ENCODE measurements at regions not wholly inside any gene's neighbourhood (a gene's known extent, or its start where the extent isn't known, plus 50 kb on each side); places are given as distances from the start of the nearest gene placed in this dataset.

DNA sequence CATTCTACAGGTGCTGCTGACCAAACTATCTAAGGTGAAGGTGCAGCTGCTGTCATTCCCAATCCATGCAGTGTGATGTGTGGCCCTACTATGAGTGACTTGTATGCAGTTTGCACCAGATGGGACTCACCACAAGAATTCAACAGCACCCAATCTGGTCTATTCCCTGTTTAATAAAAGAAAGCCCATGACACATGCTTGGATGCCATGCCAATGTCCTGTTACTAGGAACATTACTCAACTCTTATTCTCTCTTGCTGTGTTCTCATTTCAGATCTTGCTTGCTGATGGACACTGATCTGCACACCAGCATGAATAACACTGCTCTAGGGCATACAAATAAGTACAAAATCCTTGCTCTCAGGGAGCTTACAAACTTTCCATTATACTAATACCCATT lies 221.6 kb upstream of the CDYL start:
- Histone ChIP-seq H2AFZ (ENCODE audit: low read length) (no peak overlapping the region), H3K36me3 (ENCODE audit: insufficient read depth, low read length) (no peaks in the 10 kb centered on the region), H3K4me1 (ENCODE audit: insufficient read depth, low read length, poor library complexity, severe bottlenecking) (no peaks in the 10 kb centered on the region), H3K4me2 (ENCODE audit: low read length) (no peak overlapping the region), H3K27ac (ENCODE audit: low read depth, low read length, poor library complexity, severe bottlenecking) (no peak overlapping the region), H3K9me3 (ENCODE audit: low read length) (no peaks in the 10 kb centered on the region), H4K20me1 (ENCODE audit: insufficient read depth, low read length) (no peaks in the 10 kb centered on the region), H3K79me2 (ENCODE audit: insufficient read depth, low read depth, low read length) (no peaks in the 10 kb centered on the region), H3K9me2 (ENCODE audit: insufficient read depth, low read length) (no peaks in the 10 kb centered on the region), H3K4me3 (ENCODE audit: low read depth, low read length, poor library complexity, severe bottlenecking) (no peak overlapping the region)
- ChIA-PET POLR2A (interaction anchor here (0.7 kb wide), 1 partner anchor 319 kb away, joined by 3 read pairs; no protein-coding TSS in a partner anchor), CTCF (ENCODE audit: unreplicated experiment) (no interaction called here)
- intact Hi-C loops (cut with micrococcal nuclease; ENCODE audit: unreplicated experiment), result no loop called here
- no TSS peak for BruUV-seq (replicated peaks)
- TF ChIP-seq EZH2phosphoT487 (IDR thresholded peaks at IDR 0.05; ENCODE audit: borderline replicate concordance, low read depth, low read length), result no peak
- TF ChIP-seq, protein P1, sequence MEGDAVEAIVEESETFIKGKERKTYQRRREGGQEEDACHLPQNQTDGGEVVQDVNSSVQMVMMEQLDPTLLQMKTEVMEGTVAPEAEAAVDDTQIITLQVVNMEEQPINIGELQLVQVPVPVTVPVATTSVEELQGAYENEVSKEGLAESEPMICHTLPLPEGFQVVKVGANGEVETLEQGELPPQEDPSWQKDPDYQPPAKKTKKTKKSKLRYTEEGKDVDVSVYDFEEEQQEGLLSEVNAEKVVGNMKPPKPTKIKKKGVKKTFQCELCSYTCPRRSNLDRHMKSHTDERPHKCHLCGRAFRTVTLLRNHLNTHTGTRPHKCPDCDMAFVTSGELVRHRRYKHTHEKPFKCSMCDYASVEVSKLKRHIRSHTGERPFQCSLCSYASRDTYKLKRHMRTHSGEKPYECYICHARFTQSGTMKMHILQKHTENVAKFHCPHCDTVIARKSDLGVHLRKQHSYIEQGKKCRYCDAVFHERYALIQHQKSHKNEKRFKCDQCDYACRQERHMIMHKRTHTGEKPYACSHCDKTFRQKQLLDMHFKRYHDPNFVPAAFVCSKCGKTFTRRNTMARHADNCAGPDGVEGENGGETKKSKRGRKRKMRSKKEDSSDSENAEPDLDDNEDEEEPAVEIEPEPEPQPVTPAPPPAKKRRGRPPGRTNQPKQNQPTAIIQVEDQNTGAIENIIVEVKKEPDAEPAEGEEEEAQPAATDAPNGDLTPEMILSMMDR (conservative IDR thresholded peaks at IDR 0.05; ENCODE audit: low read length), result no peak
- DNase-seq (ENCODE audit: low spot score), result no peak

DNA sequence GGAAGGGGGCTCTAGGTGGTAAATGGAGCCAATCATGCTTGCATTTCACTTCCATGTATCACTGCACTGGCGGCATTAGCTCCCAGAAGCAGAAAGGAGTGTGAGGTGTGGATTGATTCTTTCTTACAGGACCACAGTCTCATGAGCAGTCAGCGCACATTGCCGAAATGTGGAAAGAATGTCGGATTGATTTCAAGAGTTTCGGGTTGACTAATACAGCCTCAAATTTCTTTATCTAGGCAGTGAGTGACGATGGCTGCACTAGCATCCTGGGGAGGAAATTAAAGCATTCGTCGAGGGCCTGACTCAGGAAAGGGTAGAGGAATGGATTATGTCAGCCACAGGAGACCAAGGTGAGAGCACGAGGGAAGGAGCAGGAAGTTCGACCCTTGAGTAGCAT lies 222.8 kb upstream of the CDYL start:
- intact Hi-C loops (cut with micrococcal nuclease; ENCODE audit: unreplicated experiment), result no loop called here
- Histone ChIP-seq H3K79me2 (ENCODE audit: insufficient read depth, low read depth, low read length) (no peaks in the 10 kb centered on the region), H4K20me1 (ENCODE audit: insufficient read depth, low read length) (no peaks in the 10 kb centered on the region), H3K4me1 (ENCODE audit: insufficient read depth, low read length, poor library complexity, severe bottlenecking) (no peaks in the 10 kb centered on the region), H3K9me2 (ENCODE audit: insufficient read depth, low read length) (no peaks in the 10 kb centered on the region), H2AFZ (ENCODE audit: low read length) (no peak overlapping the region), H3K4me2 (ENCODE audit: low read length) (no peak overlapping the region), H3K4me3 (ENCODE audit: low read depth, low read length, poor library complexity, severe bottlenecking) (no peak overlapping the region), H3K36me3 (ENCODE audit: insufficient read depth, low read length) (no peaks in the 10 kb centered on the region), H3K9me3 (ENCODE audit: low read length) (no peaks in the 10 kb centered on the region), H3K27ac (ENCODE audit: low read depth, low read length, poor library complexity, severe bottlenecking) (no peak overlapping the region)
- CTCF ChIA-PET (ENCODE audit: unreplicated experiment), result no interaction called here
- POLR2A ChIA-PET, result no interaction called here
- TF ChIP-seq EZH2phosphoT487 (IDR thresholded peaks at IDR 0.05; ENCODE audit: borderline replicate concordance, low read depth, low read length), result no peak
- TF ChIP-seq, protein P1 (conservative IDR thresholded peaks at IDR 0.05; ENCODE audit: low read length), result no peak
- DNase-seq (ENCODE audit: low spot score), result no peak
- no TSS peak for BruUV-seq (replicated peaks)

DNA sequence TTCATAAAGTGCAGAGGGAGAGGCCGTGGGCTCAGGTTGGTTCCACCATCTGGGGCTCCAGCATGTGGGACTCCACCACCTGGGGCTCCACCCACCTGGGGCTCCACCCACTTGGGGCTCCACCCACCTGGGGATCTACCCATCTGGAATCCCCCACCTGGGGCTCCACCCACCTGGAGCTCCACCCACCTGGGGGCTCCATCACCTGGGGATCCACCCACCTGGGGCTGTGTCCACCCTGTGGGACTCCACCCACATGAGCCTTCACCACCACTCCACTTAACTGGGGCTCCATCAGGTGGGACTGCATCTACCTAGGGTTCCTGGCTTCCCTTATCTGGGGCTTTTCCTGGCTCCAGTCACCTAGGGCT lies 226.0 kb upstream of the CDYL start:
- H3K27ac ChIP-seq (ENCODE audit: low read depth, low read length, poor library complexity, severe bottlenecking), result no peak overlapping the region
- ChIA-PET CTCF (ENCODE audit: unreplicated experiment) (no interaction called here), POLR2A (no interaction called here)
- H3K79me2 ChIP-seq (ENCODE audit: insufficient read depth, low read depth, low read length), result no peaks in the 10 kb centered on the region
- intact Hi-C loops (cut with micrococcal nuclease; ENCODE audit: unreplicated experiment), result no loop called here
- H2AFZ ChIP-seq (ENCODE audit: low read length), result no peak overlapping the region
- no peaks in the 10 kb centered on the region for H4K20me1 ChIP-seq (ENCODE audit: insufficient read depth, low read length)
- TF ChIP-seq EZH2phosphoT487 (IDR thresholded peaks at IDR 0.05; ENCODE audit: borderline replicate concordance, low read depth, low read length), result no peak
- TF ChIP-seq, protein P1 (conservative IDR thresholded peaks at IDR 0.05; ENCODE audit: low read length), result no peak
- H3K9me3 ChIP-seq (ENCODE audit: low read length), result no peaks in the 10 kb centered on the region
- no peak for DNase-seq (ENCODE audit: low spot score)
- H3K4me1 ChIP-seq (ENCODE audit: insufficient read depth, low read length, poor library complexity, severe bottlenecking), result no peaks in the 10 kb centered on the region
- BruUV-seq (replicated peaks), result no TSS peak
- H3K36me3 ChIP-seq (ENCODE audit: insufficient read depth, low read length), result no peaks in the 10 kb centered on the region
- H3K9me2 ChIP-seq (ENCODE audit: insufficient read depth, low read length), result no peaks in the 10 kb centered on the region
- H3K4me2 ChIP-seq (ENCODE audit: low read length), result no peak overlapping the region
- H3K4me3 ChIP-seq (ENCODE audit: low read depth, low read length, poor library complexity, severe bottlenecking), result no peak overlapping the region
